Caco-2 (cell line): ENCODE measurements at regions not wholly inside any gene's neighbourhood (a gene's known extent, or its start where the extent isn't known, plus 50 kb on each side); places are given as distances from the start of the nearest gene placed in this dataset.

Source experiments
- BruUV-seq: library from RNA; stranded (reverse); fragments of 400-500 nt; replicated peaks from 2 replicates; lab custom pipeline; 2021; lab: Mats Ljungman, UMichigan
- CTCF ChIA-PET: fragments of 300-600 bp; sonication (Branson Sonifier 250); formaldehyde crosslinking; loops from one replicate; lab custom pipeline; 2022; ENCODE audit warnings: antibody characterized with exemption; lab: Charles Lee
- POLR2A ChIA-PET: fragments of 300-600 bp; sonication (Branson Sonifier 250); formaldehyde crosslinking; loops from one replicate; lab custom pipeline; 2022; ENCODE audit warnings: antibody characterized with exemption; lab: Charles Lee
- DNase-seq, 2 experiments: peaks; one replicate each; pipeline versions ENCODE4 v3.0.0 to v3.0.0-alpha.2; 2020 to 2022
- H3K27me3 ChIP-seq: replicated peaks from 2 replicates; pipeline ENCODE4 v1.6.0; 2011; ENCODE audit warnings: low read length; ENCODE audit not compliant: control insufficient read depth, insufficient read depth
- H3K36me3 ChIP-seq: 2 replicates; pipeline ENCODE4 v1.5.1; 2011; ENCODE audit warnings: low read length; ENCODE audit not compliant: control insufficient read depth, insufficient read depth
- H3K4me1 ChIP-seq: fragments of 250-450 bp; sonication (Bioruptor Pico); 2 replicates; pipeline ENCODE4 v1.5.1; 2020; ENCODE audit warnings: mild to moderate bottlenecking
- H3K4me3 ChIP-seq: 2 replicates; pipeline ENCODE4 v1.5.1; 2011; ENCODE audit warnings: low read depth, mild to moderate bottlenecking, control low read depth, low read length
- H3K9me3 ChIP-seq: fragments of 250-450 bp; sonication (Bioruptor Pico); 2 replicates; pipeline ENCODE4 v1.5.1; 2020; ENCODE audit warnings: mild to moderate bottlenecking, moderate library complexity
- H3K27ac Mint-ChIP-seq: one replicate; pipeline ENCODE4 v1.8.0; 2022; ENCODE audit warnings: mixed read lengths; ENCODE audit not compliant: unreplicated experiment
- H3K27me3 Mint-ChIP-seq: one replicate; pipeline ENCODE4 v1.8.0; 2022; ENCODE audit warnings: mixed read lengths; ENCODE audit not compliant: insufficient read depth, unreplicated experiment
- H3K36me3 Mint-ChIP-seq: one replicate; pipeline ENCODE4 v1.8.0; 2022; ENCODE audit warnings: mild to moderate bottlenecking, mixed read lengths; ENCODE audit not compliant: insufficient read depth, unreplicated experiment
- H3K4me1 Mint-ChIP-seq: one replicate; pipeline ENCODE4 v1.8.0; 2022; ENCODE audit warnings: low read depth, mixed read lengths; ENCODE audit not compliant: unreplicated experiment
- H3K4me3 Mint-ChIP-seq: one replicate; pipeline ENCODE4 v1.8.0; 2022; ENCODE audit warnings: mild to moderate bottlenecking, moderate library complexity, mixed read lengths; ENCODE audit not compliant: unreplicated experiment
- H3K9me3 Mint-ChIP-seq: one replicate; pipeline ENCODE4 v1.8.0; 2022; ENCODE audit warnings: mixed read lengths; ENCODE audit not compliant: unreplicated experiment
- intact Hi-C: fragments of 100-400 bp; cut with micrococcal nuclease; formaldehyde crosslinking; loops from one replicate; pipeline ENCODE4 v1.10.0; 2022; ENCODE audit not compliant: unreplicated experiment
- TF ChIP-seq, protein P1 (sequence below), 2 experiments: fragments of 200-600 bp in 1 of 2; IDR thresholded peaks; 1 replicate in 1 of 2; 2 replicates in 1 of 2; pipeline versions ENCODE4 v1.5.1 to v1.8.0; 2011 to 2022; ENCODE audit warnings: antibody characterized with exemption in 1 of 2, control low read depth in 1 of 2, inconsistent platforms in 1 of 2, low read depth in 1 of 2, low read length in 1 of 2, mild to moderate bottlenecking in 1 of 2, moderate library complexity in 1 of 2; ENCODE audit not compliant: insufficient read depth in 1 of 2, severe bottlenecking in 1 of 2, unreplicated experiment in 1 of 2

DNA sequence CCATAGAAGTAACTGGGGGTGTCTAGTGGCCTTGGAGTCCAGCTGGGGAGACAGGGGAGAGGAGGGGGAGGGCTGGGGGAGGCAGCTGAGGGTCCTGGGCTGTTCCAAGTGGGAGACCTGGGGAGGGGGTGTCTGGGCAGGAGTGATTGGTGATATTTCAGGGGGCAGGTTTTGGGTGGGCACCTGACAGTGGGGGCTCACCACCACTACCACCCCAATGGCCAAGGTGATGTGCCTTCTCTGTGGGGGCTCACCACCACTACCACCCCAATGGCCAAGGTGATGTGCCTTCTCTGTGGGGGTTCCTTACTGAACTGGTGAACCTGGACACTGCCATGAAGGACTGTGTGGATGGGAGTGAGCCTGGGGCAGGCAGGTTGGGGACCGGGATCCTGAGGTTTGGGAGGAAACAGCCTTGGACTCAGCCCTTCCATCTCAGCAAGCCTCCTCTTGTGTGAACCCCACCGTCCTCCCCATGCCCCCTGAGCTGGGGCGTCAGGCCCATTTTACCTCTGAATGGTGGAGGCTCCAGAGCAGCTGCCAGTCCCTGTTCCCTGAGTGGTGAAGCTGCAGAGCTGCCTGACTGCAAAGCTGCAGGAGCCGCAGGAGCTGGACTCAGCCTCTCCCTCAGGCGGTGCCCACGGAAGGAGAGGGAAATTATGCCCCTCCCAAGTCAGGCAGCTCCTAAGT, 50.6 kb upstream of the ZNF716 start:
- H3K4me1 ChIP-seq = no peaks in the 10 kb centered on the region
- H3K4me1 Mint-ChIP-seq = no peaks in the 10 kb centered on the region
- peaks cover 47% of the 10 kb centered on the region for H3K9me3 Mint-ChIP-seq
- no TSS peak for BruUV-seq
- DNase-seq = no peak
- no peaks in the 10 kb centered on the region for H3K36me3 Mint-ChIP-seq
- peaks cover 7% of the 10 kb centered on the region; the same call in 1 of the 2 replicates for H3K9me3 ChIP-seq
- intact Hi-C loops = no loop called here
- H3K36me3 ChIP-seq = no peaks in the 10 kb centered on the region
- H3K27ac Mint-ChIP-seq = no peak overlapping the region
- H3K4me3 ChIP-seq = no peak overlapping the region
- POLR2A ChIA-PET = no interaction called here
- no peaks in the 10 kb centered on the region for H3K27me3 ChIP-seq
- TF ChIP-seq, protein P1, sequence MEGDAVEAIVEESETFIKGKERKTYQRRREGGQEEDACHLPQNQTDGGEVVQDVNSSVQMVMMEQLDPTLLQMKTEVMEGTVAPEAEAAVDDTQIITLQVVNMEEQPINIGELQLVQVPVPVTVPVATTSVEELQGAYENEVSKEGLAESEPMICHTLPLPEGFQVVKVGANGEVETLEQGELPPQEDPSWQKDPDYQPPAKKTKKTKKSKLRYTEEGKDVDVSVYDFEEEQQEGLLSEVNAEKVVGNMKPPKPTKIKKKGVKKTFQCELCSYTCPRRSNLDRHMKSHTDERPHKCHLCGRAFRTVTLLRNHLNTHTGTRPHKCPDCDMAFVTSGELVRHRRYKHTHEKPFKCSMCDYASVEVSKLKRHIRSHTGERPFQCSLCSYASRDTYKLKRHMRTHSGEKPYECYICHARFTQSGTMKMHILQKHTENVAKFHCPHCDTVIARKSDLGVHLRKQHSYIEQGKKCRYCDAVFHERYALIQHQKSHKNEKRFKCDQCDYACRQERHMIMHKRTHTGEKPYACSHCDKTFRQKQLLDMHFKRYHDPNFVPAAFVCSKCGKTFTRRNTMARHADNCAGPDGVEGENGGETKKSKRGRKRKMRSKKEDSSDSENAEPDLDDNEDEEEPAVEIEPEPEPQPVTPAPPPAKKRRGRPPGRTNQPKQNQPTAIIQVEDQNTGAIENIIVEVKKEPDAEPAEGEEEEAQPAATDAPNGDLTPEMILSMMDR (IDR thresholded peaks at IDR 0.05; ENCODE audit: insufficient read depth in 1 of 2, low read depth in 1 of 2, low read length in 1 of 2, severe bottlenecking in 1 of 2, unreplicated experiment in 1 of 2) = no peak
- H3K27me3 Mint-ChIP-seq = no peaks in the 10 kb centered on the region
- H3K4me3 Mint-ChIP-seq = no peak overlapping the region
- CTCF ChIA-PET = no interaction called here

DNA sequence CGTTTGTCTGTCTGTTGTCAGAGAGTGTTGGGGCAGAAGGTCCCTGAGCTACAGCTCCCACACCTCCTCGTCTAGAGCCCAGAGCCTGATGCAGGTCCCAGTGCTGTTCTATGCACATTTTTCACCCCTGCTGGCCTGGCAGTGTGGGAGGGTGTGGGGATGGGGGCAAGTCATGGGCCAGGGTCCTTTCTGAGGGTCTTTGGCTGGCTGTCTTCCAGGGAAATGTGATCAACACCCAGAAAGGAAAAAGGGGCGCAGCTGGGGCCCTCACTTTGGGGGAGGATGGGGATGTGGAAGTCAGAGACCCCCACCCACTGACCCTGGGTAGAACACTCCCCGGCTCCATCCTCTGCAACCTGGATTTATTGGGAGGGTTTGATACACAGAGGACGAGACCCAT, 50.0 kb upstream of the ZNF716 start:
- Mint-ChIP-seq H3K27ac (no peak overlapping the region), H3K4me3 (no peak overlapping the region), H3K27me3 (no peaks in the 10 kb centered on the region), H3K9me3 (peaks cover 47% of the 10 kb centered on the region), H3K36me3 (no peaks in the 10 kb centered on the region), H3K4me1 (no peaks in the 10 kb centered on the region)
- no TSS peak for BruUV-seq
- DNase-seq = no peak
- H3K36me3 ChIP-seq = no peaks in the 10 kb centered on the region
- TF ChIP-seq, protein P1 (IDR thresholded peaks at IDR 0.05; ENCODE audit: insufficient read depth in 1 of 2, low read depth in 1 of 2, low read length in 1 of 2, severe bottlenecking in 1 of 2, unreplicated experiment in 1 of 2) = no peak
- H3K9me3 ChIP-seq = peaks cover 7% of the 10 kb centered on the region; the same call in 1 of the 2 replicates
- ChIA-PET POLR2A (no interaction called here), CTCF (no interaction called here)
- no peak overlapping the region for H3K4me3 ChIP-seq
- intact Hi-C loops = no loop called here
- H3K4me1 ChIP-seq = no peaks in the 10 kb centered on the region
- H3K27me3 ChIP-seq = no peaks in the 10 kb centered on the region
